ENCODE measurements at regions not wholly inside any gene's neighbourhood (a gene's known extent, or its start where the extent isn't known, plus 50 kb on each side); places are given as distances from the start of the nearest gene placed in this dataset.

DNA sequence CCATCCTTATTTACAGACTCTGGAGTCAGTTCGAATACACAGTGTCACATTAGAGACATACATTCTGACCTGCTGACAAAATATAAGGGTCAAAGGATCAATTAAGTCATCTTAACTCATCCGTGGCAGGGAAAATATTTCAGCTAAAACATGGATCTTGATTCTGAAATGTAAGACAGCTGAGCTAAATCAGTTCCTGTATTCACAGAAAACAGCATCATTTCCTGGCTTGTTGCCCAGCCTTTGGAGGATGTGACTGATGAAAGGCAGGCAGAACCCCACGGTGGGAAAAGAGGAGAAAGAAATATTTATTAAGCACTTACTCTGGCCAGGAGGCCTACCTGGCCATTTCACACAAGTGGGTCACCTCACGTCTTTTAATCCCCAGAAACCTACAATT, 101.9 kb downstream of the GAS2L3 start:
- FAIRE-seq, result no peak

DNA sequence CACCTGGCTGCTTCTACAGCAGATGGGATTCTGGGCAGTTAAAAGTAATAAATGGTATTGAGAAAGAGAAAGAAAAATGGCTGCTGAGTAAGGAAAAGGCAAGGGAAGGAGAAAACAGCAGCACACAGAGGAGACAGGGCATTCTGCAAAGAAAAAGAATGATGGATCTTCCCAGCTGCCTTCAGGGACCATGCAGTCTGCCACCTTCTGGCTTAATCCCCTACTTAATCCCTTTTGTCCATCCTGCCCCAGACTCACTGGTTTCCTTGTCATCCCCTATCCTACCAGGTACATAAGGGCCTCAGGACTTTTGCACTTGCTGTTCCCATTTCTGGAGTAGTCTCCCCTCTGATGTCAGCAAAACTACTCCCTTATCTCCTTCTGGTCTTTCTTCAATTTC, 107.6 kb downstream of the GAS2L3 start:
- FAIRE-seq, result no peak

DNA sequence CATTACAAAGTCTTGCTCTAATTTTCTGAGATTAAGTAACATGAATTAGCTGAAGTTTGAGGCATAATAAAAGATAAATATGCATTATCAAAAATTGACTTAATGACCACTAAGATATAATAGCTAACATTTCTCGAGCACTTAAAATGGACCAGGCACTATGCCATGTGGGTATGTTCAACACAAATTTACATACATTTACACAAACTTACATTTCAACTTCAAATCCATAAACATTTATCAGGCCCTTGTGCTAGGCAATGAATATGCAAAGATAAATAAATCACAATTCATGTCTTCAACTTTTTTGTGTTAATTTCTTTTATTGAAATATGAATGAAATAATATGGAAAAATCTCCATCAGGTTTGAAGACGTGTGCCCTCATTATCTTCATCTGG, 108.7 kb downstream of the GAS2L3 start:
- no peak for FAIRE-seq

DNA sequence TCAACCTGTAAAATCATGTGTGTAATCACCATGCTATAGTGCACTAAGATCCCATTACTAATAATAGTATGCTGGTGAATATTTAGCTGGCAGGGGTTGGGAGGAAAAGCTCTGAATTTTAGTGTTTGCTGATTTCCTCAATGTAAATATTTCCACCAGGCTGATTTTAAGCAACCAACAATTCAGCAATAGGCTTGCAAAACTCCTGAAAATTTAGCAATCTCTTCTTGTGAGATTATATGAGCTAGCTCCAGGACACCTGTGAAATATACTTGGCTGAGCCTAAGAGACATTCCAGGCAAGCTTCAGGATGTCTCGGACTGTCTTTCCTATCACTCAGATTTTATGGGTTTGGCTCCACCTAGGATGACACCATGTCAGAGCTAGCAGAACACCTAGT, 106.9 kb upstream of the ANO4 start:
- FAIRE-seq, result no peak

DNA sequence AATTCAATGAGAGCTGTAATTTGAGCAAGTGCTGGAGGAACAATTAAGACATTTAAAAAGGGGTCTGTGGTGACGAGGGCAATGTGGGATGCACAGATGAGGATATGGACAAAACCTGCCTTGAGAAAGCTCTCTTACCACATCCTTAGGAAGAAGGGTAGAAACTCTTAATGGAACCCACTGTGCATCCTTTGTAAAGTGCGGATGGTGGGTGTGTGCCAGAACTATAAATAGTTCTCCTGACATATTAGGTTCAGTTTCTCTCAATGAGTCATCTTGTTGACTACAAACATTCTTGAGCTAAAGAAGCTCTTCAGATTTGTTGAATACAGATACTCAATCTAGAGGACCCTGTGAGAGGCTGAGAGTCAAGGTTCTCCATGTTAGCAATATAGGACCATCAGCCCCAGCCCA, 106.1 kb upstream of the ANO4 start:
- no peak for FAIRE-seq

DNA sequence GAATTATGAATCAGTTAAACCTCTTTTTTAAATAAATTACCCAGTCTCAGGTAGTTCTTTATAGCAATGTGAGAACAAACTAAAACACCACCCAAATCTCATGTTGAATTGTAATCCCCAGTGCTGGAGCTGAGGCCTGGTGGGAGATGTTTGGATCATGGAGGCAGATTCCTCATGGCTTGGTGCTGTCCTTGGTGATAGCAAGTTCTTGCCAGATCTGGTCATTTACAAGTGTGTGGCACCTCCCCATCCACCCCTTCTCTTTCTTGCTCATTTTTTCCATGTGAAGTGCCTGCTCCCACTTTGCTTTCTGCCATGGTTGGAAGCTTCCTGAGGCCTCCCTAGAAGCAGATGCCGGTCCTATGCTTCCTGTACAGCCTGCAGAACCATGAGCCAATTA, 102.1 kb upstream of the ANO4 start:
- no peak for FAIRE-seq

DNA sequence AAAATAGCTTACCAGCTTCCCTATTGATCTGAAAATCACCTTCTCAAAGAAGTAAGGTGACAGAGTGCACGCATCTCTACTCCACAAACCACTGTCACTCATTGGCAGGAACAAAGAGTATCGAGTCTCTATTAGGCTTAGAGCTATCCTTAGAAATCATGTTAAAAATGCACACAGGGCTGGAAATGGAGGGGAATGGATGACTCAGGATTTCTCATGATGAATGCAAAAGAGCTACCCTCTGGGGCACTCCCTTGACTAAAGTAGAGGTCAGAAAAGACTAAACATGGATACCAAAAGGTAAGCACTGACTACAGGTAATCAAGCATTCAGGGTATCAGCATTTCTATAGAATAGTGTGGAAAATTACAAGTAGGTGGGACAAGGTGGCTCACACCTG, 96.1 kb upstream of the ANO4 start:
- FAIRE-seq, result no peak

DNA sequence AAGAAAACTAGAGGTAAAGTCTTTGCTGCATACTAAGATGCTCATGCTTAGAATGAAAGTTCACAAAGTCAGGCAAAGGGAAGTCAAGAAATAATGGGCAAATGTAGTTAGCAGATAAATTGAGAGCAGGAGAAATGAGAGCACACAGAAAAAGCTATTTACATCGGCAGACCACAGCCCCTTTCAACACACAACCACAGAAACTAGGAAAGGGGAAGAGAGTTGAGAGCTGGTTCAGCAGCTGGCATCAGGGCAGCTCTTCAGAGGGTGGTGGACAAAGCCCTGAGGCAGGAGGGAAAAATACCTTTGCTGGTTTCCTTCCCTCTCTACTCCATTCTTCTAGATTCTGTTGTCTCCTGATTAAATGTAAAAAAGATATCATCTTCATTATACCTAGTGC, 95.4 kb upstream of the ANO4 start:
- no peak for FAIRE-seq

DNA sequence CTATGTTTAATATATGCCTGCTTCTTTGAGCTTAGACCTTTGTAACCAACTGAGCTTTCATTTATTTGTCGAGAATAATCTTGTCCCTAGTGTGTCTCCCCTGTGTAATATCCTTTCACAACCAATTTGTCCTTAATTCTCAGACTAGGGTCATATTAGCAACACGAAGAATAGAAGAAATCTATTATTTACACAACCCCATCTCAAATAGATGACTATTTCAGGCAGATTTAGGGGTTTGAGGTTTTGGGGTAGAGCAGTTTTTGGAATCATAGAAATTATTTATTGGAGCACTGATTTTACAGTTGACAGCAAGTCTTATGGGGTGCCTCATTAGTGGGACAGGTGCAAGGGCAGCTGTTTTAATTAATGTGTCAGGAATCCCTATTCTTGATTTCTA, 91.2 kb upstream of the ANO4 start:
- FAIRE-seq, result no peak

DNA sequence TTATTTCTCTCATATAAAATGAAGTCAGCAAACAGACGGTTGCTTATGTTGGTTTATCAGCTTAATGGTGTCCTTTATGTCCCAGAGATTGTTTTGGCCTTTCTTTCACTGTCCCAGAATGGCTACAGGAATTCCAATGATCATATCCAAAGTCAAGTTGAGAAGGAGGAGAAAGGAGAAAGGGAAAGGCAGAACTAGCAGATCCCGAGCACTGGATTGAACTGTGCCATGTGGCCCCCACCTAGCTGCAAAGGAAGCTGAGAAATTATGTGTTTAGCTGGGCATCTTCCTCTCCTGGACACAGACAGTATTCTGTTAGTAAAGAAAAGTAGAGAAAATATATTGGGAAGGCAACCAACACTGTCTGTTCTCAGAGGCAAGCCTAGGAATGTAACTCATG, 90.7 kb upstream of the ANO4 start:
- no peak for FAIRE-seq

DNA sequence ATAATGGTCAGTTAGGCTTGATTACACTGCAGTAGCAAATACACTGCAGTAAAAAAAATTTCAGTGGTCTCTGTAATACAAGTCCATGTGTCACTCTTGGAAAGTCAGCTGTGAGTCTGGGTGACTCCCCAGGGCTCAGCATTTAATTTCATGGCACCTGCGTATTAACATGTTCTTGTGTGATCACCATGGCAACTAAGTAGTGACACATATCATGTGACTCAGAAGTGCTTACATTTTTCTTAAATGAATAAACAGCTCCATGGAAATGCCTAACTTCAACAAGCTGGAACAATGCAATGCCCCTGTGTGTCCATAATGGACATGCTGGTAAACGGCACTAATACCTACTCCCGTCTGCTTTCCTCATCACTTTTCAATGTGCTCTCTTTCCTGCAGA, 88.5 kb upstream of the ANO4 start:
- no peak for FAIRE-seq

DNA sequence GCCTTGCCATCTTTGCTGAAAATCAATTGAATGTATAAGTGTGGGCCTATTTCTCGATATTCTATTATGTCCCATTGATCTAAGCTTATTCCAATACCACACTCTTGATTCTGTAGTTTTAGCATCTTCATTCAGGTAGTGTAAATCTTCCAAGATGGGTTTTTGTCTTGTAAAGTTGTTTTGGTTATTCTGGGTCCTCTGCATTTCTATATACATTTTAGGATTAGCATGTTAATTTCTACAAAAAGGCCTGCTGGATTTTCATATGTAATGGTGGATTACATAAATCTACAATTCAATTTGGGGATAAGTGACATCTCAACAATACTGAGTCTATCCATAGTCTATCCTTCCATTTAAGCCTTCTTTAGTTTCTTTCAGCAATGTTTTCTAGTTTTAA, 86.0 kb upstream of the ANO4 start:
- no peak for FAIRE-seq

DNA sequence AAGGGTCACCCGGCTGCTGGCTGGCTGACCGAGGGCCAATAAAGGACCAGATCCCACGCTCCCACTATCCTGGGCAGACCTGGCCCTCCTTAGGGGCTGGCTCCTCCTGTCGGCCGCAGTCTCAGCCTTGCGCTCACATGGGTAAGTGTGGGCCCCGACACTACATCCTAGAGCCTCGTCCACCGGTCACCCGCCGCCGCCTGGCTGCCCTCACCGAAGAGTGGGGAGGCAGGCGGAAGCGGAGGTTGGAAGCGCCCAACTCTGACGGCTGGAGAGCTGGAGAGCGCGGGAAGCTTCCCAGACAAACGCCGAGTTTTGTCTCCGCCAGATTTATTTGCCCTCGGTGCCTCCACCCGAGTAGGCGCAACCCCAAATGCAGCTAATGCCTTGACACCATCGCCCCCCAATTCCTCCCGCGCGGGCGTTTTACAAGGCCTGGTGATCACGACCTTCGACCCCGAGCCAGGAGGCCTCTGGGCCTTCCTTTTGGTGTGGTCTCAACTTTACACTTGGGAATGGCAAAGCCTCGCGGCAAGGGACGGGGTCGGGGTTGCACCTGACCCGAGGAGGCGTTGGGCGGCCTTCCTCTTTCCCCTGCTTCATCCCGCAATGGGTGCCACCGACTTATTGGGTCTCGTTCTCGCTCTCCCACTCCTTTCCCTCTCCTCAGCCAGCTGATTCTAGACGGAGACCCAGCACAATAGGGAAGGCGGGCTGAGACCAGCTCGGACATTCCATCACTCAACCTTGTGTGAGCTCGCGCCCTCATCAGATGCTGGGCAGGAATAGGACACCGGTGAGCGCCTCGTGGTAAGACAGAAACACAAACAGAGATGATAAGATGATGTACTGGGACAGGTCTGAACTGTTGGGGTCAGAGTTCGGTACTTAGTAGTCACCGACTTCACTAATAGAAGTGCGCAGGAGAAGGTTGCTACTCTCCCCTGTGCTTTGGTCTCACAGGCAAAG, 78.3 kb upstream of the ANO4 start:
- FAIRE-seq, result no peak

DNA sequence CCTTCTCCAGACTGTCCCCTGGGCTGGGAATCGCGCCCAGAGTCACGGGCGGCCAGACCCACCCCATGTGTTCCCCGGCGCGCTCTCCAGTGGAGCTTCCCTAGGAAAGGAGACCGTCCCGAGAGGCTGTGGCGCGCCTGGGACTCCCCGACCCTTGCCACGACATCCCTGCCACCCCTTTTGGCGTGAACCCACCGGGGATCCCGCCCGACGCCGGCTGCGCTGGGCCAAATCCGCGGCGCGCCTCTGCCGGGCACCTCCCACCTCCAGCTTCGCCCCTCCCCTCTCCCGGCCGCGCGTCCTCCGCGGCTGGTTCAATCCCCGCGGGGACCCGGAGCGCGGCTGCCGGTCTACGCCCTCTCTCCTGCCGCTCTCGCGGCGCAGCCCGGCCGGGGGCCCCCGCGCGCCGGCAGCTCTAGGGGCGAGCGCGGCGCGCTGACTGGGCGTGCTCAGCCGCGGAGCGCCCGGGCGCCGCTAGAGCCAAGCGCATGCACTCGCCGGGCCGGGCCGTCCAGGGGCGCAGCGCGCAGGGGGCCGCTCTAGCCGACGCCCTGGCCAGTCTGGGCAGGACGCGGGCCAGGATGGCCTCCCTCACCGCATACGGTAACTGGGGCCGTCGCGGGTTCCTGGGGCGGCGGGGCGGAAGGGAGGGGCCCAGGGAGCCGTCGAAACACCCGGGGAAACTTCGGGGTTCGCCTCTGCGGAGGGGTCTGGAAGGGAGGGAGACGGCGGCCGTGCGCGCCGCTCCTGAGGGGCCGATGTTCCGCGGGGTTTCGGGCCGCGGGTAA, 77.4 kb upstream of the ANO4 start:
- FAIRE-seq, result no peak

DNA sequence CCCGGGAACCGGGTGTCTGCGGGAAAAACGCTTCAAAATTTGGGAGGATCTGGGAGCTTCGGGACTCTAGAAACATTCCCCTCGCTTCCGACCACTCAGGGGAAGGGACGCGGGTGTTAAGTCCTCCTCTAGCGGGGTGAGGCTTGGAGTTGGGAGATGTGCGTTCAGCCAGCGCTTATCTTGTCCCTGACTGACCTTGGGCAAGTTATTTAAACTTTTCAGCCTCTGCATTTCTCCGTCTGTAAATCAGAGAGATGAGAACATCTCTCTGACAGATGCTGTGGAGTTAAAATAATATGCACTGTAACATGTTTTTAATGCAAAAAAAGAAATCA, 76.9 kb upstream of the ANO4 start:
- FAIRE-seq, result no peak

DNA sequence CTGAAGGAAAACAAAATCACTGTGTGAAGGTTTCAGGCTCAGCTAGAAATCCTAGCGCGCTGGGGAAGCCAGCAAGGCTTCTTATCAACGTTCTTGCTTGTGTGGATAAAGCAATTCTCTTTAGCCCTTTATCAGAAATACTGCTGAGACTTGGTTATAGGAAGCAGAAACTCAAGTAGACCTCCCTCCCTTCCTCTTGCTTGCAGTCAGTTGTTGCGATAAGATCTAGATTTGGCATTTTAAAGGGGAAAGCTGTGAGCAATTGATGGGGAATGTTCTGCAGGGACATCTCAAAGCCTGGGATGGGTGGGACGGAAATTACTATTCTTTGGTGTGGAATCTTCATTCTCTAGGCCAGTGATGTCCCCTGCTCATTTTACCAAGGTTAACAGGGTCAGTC, 76.4 kb upstream of the ANO4 start:
- no peak for FAIRE-seq

DNA sequence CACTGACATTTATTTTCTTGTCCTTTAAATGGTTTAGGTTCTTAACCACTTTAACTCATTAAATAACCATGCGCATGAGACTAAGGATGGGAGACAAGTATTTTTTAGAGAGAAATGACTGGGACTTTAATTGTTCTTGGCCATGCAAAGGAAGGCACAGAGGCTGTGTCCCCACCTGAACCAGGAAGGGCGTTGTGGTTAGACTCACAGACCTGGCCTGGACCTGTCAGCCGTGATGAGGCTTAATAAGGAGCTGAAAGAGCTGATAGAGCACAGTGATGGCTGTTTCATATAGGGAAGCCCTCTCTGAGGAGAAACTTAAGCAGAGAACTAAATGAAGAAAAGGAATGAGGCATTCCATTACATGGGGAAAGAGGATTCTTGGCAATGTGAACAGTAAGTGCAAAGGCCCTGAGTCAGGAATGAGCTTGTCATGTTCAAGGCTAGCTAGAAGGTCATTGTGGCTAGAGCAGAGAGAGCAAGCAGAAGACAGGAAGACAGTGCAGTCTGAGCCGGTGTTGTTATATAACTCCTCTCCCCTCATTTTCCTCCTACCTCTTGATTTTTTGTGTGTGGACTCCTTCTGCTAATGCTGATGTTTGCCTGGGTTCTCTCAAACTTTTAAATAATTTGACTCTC, 74.4 kb upstream of the ANO4 start:
- no peak for FAIRE-seq

DNA sequence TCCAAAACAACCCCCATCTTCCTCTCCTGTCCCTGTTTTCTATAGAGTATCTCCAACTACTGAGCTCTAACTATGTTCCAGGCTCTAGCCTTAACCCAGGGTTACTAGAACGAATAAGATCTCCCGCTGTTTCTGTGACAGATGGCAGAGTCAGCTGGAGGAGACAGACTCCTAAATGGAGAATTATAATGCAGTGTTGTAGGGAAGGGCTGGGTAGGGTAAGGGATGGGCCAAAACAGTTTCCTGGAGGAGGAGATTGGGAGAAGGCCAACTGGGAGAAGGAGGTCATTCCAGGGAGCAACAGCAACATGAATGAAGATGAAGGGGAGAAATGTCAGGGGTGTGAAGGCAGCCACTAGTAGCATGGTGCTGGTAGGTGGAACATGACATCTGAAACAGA, 73.4 kb upstream of the ANO4 start:
- FAIRE-seq, result no peak

DNA sequence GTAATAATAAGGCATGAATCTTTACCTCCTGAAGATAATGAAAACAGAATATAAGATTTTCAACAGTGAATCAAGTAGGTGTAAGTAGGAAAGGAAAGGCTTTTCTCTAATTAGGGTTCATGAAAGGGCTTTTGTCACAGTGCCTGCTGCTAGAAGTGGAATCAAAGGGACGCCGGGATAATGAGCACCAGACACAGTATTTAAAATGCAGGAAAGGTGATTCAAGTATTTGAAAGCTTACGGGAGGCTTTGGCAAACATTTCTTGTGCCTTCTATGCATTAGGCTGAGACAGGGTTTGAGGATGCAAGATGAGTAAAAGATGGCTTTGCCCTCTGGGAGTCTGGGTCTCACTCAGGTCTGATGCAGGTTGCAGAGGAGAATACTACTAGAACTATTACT, 70.5 kb upstream of the ANO4 start:
- no peak for FAIRE-seq

DNA sequence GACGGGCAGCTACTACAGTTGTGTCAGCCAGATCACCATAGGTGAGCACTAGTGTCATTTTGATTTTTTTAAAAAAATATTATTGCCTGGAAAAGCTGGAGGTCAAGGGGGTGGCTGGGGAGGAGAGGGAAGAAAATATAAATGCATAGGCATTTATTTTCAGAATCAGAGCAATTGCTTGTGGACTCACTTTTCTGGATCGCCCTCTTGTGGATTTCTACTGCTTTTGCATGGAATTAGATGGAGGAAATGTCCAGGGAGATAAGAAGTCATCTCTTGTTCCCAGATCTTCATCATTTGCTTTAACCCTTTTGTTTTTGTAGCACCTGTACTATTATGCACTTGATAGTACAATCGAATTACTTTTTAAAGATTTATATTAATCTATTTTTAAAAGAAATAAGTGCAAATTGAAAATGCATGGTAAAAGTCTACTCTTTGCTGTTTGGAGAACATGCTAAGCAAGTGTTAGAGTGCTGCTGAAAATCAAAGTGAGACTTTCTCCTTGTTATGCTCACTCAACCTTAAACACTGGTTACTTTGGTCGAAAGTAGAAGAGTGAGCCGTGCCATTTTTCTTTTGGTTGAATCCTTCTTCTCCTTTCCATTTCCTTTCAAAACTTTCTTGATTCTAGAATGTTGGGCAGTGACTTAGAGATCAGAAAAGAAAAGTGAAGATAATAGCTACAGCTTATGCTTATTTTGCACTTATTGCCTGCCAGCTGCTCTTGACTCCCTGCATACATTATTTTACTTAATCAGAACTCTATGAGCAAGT, 60.6 kb upstream of the ANO4 start:
- no peak for FAIRE-seq

DNA sequence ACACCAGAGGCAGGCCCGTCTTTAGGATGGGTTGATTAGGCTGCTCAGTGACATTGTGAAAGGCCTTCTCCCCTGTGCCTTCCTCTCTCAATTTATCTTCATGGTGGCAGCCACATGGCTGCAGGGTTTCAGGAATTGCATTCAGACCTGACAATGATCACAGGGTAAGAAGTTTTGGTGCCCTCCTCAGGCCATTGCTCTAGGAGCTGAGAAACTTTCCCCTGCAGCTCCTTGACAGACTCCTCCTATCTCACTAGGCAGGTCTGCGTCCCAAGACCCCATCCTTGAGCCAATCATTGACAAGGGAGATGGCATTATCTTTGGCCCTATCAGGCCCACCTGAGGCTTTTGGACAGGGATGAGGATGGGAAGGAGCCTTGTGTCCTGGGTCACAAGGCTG, 57.4 kb upstream of the ANO4 start:
- no peak for FAIRE-seq

DNA sequence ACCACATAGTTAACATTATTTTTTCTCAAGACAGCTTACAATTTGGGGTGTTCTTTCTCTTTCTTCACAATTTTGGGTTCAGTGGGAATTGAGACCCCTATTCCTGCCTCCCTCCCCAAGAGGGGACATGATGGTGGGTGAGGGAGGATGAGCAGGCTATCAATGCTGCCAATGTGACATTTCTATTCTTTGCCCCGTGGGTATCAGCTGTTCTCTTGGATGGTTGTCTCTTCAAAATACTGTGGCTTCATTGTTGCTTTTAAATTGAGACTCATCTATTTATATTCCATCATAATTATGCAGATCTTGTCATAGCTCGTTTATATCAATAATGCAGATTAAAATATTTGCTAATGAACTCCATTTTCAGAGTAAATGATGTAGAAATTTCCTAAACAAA, 56.5 kb upstream of the ANO4 start:
- FAIRE-seq, result no peak

DNA sequence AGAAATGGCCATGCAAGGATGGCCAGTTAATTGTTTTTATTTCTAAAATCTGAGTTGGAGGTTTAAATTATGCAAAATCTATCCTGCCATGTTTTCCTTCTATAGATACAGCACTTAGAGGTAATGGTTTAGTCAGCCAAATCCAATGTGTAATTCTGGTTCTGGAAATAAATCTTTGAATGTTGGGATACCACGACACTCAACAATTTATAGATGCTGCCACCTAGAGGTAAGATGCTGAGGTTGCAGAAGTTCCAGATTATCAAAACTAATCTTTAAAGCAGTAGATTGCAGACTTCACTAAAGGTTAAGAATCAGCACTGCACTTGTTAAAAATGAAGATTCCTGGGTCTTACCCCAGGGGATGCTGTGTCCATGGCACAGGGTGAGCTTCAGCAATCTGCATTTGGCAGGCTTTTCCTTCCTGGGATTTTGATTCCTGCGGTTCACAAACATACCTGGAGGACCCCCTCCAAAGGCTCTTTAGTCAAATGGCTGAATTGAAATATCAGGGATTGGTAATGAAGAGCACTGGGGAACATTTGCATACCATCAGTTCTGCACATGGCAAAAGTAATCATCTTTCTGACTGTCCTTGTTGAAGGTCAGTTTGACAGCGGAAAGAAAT, 53.4 kb upstream of the ANO4 start:
- FAIRE-seq, result peak; percentile 27

Measured in G401.6 (cell line).